ENCODE measurements at regions not wholly inside any gene's neighbourhood (a gene's known extent, or its start where the extent isn't known, plus 50 kb on each side); places are given as distances from the start of the nearest gene placed in this dataset.

DNA sequence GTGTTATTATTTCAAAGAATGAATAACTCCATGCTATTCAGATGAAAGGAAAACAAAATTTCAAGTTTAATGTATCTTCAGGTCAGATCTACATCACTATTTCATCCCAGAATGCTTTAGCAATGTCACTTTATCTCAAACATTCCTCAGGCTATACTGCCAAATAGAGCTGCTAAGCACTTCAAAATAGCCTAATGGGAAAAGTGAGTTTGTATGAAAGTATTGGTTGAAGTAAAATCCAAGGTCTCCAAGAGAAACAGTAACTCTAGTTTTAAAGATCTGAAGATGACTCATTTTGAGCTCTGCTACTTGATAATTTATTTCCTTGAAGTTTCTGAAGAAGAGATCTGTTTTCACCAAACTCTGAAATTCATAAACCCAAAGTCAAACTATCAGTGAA, 466.2 kb upstream of the FOXG1 start:
- no peaks in the 10 kb centered on the region for H3K9me3 ChIP-seq (ENCODE audit: control insufficient read depth, insufficient read depth, low read depth, low read length)
- H3K4me3 ChIP-seq (ENCODE audit: low read depth in 2 of 2, low read length in 2 of 2): no peak overlapping the region
- H3K27ac ChIP-seq (ENCODE audit: low read length): no peak overlapping the region
- no peaks in the 10 kb centered on the region for H3K4me1 ChIP-seq (ENCODE audit: control insufficient read depth, insufficient read depth, low read length)
- no peaks in the 10 kb centered on the region for H3K27me3 ChIP-seq (ENCODE audit: control insufficient read depth, insufficient read depth, low read length)
- ATAC-seq (no peak), DNase-seq (ENCODE audit: low read depth, low spot score) (no peak)
- no TSS peak for BruUV-seq (replicated peaks)
- CTCF ChIA-PET: no interaction called here
- POLR2A ChIA-PET: no interaction called here
- TF ChIP-seq CTCF (IDR thresholded peaks at IDR 0.05): no peak
- TF ChIP-seq SIN3A (IDR thresholded peaks at IDR 0.05; ENCODE audit: borderline replicate concordance, insufficient read depth, low read depth, low read length): no peak
- TF ChIP-seq, protein P1, sequence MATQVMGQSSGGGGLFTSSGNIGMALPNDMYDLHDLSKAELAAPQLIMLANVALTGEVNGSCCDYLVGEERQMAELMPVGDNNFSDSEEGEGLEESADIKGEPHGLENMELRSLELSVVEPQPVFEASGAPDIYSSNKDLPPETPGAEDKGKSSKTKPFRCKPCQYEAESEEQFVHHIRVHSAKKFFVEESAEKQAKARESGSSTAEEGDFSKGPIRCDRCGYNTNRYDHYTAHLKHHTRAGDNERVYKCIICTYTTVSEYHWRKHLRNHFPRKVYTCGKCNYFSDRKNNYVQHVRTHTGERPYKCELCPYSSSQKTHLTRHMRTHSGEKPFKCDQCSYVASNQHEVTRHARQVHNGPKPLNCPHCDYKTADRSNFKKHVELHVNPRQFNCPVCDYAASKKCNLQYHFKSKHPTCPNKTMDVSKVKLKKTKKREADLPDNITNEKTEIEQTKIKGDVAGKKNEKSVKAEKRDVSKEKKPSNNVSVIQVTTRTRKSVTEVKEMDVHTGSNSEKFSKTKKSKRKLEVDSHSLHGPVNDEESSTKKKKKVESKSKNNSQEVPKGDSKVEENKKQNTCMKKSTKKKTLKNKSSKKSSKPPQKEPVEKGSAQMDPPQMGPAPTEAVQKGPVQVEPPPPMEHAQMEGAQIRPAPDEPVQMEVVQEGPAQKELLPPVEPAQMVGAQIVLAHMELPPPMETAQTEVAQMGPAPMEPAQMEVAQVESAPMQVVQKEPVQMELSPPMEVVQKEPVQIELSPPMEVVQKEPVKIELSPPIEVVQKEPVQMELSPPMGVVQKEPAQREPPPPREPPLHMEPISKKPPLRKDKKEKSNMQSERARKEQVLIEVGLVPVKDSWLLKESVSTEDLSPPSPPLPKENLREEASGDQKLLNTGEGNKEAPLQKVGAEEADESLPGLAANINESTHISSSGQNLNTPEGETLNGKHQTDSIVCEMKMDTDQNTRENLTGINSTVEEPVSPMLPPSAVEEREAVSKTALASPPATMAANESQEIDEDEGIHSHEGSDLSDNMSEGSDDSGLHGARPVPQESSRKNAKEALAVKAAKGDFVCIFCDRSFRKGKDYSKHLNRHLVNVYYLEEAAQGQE (IDR thresholded peaks at IDR 0.05; ENCODE audit: insufficient read depth in 1 of 2, low read depth in 2 of 2, low read length in 1 of 2): no peak
- no peak for TF ChIP-seq POLR2AphosphoS5 (IDR thresholded peaks at IDR 0.05; ENCODE audit: low read depth, low read length)
- no peak for TF ChIP-seq TCF7L2 (IDR thresholded peaks at IDR 0.05; ENCODE audit: low read depth, low read length)
- intact Hi-C loops (cut with micrococcal nuclease; ENCODE audit: unreplicated experiment): no loop called here
- no peaks in the 10 kb centered on the region for H3K36me3 ChIP-seq (ENCODE audit: control insufficient read depth, insufficient read depth, low read length)
- in situ Hi-C loops (cut with HindIII; ENCODE audit: low pct_unique_long_range_greater_than_20kb, low sequenced_read_pairs): no loop called here

DNA sequence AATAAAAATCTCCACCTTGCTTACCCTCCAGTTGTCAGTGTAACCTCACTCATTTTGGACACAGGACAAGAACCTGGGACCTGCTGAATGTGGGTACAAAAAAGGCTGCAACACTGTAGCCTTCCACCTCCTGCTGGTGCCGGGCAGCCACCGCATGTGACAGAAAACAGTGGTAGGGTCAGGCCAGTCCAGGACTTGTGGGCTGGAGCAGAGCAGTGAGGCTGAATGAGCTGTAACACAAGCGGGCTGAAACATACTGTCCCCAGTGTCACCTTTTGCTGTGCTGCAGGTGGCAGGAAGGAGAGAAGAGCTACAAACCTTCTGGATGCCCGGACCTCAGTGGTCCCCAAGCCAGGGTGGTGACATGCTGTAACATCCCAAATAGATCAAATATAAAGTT, 465.4 kb upstream of the FOXG1 start:
- ChIA-PET CTCF (no interaction called here), POLR2A (no interaction called here)
- no TSS peak for BruUV-seq (replicated peaks)
- H3K4me3 ChIP-seq (ENCODE audit: low read depth in 2 of 2, low read length in 2 of 2): no peak overlapping the region
- H3K9me3 ChIP-seq (ENCODE audit: control insufficient read depth, insufficient read depth, low read depth, low read length): no peaks in the 10 kb centered on the region
- no peaks in the 10 kb centered on the region for H3K36me3 ChIP-seq (ENCODE audit: control insufficient read depth, insufficient read depth, low read length)
- intact Hi-C loops (cut with micrococcal nuclease; ENCODE audit: unreplicated experiment) (no loop called here), in situ Hi-C loops (cut with HindIII; ENCODE audit: low pct_unique_long_range_greater_than_20kb, low sequenced_read_pairs) (no loop called here)
- no peaks in the 10 kb centered on the region for H3K4me1 ChIP-seq (ENCODE audit: control insufficient read depth, insufficient read depth, low read length)
- DNase-seq (ENCODE audit: low read depth, low spot score) (no peak), ATAC-seq (no peak)
- TF ChIP-seq, protein P1 (IDR thresholded peaks at IDR 0.05; ENCODE audit: insufficient read depth in 1 of 2, low read depth in 2 of 2, low read length in 1 of 2): no peak
- no peak for TF ChIP-seq POLR2AphosphoS5 (IDR thresholded peaks at IDR 0.05; ENCODE audit: low read depth, low read length)
- TF ChIP-seq SIN3A (IDR thresholded peaks at IDR 0.05; ENCODE audit: borderline replicate concordance, insufficient read depth, low read depth, low read length): no peak
- TF ChIP-seq CTCF (IDR thresholded peaks at IDR 0.05): no peak
- no peak for TF ChIP-seq TCF7L2 (IDR thresholded peaks at IDR 0.05; ENCODE audit: low read depth, low read length)
- no peak overlapping the region for H3K27ac ChIP-seq (ENCODE audit: low read length)
- H3K27me3 ChIP-seq (ENCODE audit: control insufficient read depth, insufficient read depth, low read length): no peaks in the 10 kb centered on the region
